GM12891 (cell line): ENCODE measurements at regions not wholly inside any gene's neighbourhood (a gene's known extent, or its start where the extent isn't known, plus 50 kb on each side); places are given as distances from the start of the nearest gene placed in this dataset.

Source experiments
- PAX5 ChIP-seq: IDR thresholded peaks from 2 replicates; pipeline ENCODE4 v1.6.1; 2011; ENCODE audit warnings: low read length, moderate library complexity, mild to moderate bottlenecking; ENCODE audit not compliant: insufficient read depth, severe bottlenecking
- POLR2A ChIP-seq: IDR thresholded peaks from 2 replicates; pipeline ENCODE4 v1.6.1; 2011; ENCODE audit warnings: low read depth, low read length, control low read depth
- POLR2AphosphoS5 ChIP-seq: IDR thresholded peaks from 2 replicates; pipeline ENCODE4 v1.6.1; 2011; ENCODE audit warnings: low read depth, low read length, control low read depth

GRCh38 chr16:73781297-73781696, 515.3 kb upstream of the PSMD7 start:
- TF ChIP-seq POLR2A (no peak), POLR2AphosphoS5 (no peak), PAX5 (no peak)
